Osteocyte (in vitro differentiated cells): ENCODE measurements at regions not wholly inside any gene's neighbourhood (a gene's known extent, or its start where the extent isn't known, plus 50 kb on each side); places are given as distances from the start of the nearest gene placed in this dataset.
"Not testable (repeated sequence)": the region's sequence is repeated elsewhere in the genome, so short reads cannot be mapped to it uniquely, and the experiment has no call there.

Source experiments
- DNase-seq: peaks from one replicate; pipeline ENCODE4 v3.0.0; 2021; ENCODE audit warnings: mixed read lengths; ENCODE audit not compliant: unreplicated experiment; ENCODE audit errors: extremely low spot score
- H3K27ac Mint-ChIP-seq: one replicate; pipeline ENCODE4 v1.8.0; 2021; ENCODE audit warnings: mild to moderate bottlenecking, mixed read lengths; ENCODE audit not compliant: unreplicated experiment
- H3K27me3 Mint-ChIP-seq: one replicate; pipeline ENCODE4 v1.8.0; 2021; ENCODE audit warnings: mixed read lengths; ENCODE audit not compliant: unreplicated experiment
- H3K36me3 Mint-ChIP-seq: one replicate; pipeline ENCODE4 v1.8.0; 2021; ENCODE audit warnings: mixed read lengths; ENCODE audit not compliant: unreplicated experiment
- H3K4me1 Mint-ChIP-seq: one replicate; pipeline ENCODE4 v1.8.0; 2021; ENCODE audit warnings: mixed read lengths; ENCODE audit not compliant: unreplicated experiment
- H3K4me3 Mint-ChIP-seq: one replicate; pipeline ENCODE4 v1.8.0; 2021; ENCODE audit warnings: mild to moderate bottlenecking, moderate library complexity, mixed read lengths; ENCODE audit not compliant: unreplicated experiment
- H3K9me3 Mint-ChIP-seq: one replicate; pipeline ENCODE4 v1.8.0; 2021; ENCODE audit warnings: mixed read lengths; ENCODE audit not compliant: unreplicated experiment
- TF ChIP-seq, protein P1 (sequence below): fragments of 200-600 bp; sonication (generic); IDR thresholded peaks from 2 replicates; pipeline ENCODE4 v1.5.0; 2021; ENCODE audit warnings: antibody characterized with exemption, mild to moderate bottlenecking, moderate library complexity

DNA sequence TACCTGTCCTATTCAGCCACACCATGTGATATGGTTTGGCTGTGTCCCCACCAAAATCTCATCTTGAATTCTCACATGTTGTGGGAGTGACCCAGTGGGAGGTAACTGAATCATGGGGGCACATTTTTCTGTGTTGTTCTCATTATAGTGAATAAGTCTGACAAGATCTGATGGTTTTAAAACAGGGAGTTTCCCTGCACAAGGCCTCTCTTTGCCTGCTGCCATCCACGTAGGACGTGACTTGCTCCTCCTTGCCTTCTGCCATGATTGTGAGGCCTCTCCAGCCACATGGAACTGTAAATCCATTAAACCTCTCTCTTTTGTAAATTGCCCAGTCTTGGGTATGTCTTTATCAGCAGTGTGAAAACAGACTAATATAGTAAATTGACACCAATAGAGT, 117.7 kb downstream of the ENC1 start:
- H3K9me3 Mint-ChIP-seq: peaks cover 17% of the 10 kb centered on the region
- peaks cover 14% of the 10 kb centered on the region for H3K4me1 Mint-ChIP-seq
- not testable (repeated sequence) for DNase-seq, H3K36me3 Mint-ChIP-seq, H3K4me3 Mint-ChIP-seq, H3K27me3 Mint-ChIP-seq, H3K27ac Mint-ChIP-seq

DNA sequence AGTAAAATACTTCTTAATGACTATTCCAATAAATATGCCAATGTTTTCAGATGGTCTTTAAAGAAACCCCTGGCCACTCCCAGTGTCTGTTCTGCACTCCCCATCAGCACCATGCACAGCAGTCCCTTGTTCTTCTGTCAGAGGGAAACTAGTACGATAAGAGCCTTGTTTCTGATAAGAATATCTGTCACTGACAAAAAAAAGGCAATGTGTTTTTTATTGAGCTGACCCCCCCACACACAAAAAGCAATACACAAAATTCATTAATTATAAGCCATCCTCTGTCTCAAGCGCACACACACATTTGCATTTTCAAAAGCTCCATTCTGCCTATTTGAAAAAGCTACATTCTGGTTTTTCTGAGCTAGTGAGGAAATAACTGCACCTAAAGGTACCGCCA, 119.1 kb downstream of the ENC1 start:
- H3K4me3 Mint-ChIP-seq: no peak overlapping the region

DNA sequence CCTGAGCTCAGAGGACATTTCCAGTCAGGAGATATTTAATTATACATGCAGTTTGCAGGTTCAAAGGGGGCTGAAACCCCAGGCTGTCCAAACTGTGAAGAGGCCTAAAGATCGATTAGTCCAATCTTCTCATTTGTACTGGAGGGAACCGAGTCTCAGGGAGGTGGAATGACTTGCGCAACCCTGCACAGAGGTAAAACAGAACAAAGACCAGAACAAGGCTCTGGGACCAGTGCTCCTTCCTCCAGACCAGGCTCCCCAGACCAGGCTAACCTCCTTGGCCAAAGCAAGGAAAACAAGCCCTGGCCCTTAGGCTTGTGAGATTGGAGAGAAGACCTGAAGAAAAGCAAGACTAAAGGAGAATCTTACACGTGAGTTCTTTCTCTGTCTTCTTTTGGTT, 120.8 kb downstream of the ENC1 start:
- Mint-ChIP-seq H3K9me3 (peaks cover 12% of the 10 kb centered on the region), H3K27me3 (no peaks in the 10 kb centered on the region), H3K4me1 (peaks cover 35% of the 10 kb centered on the region), H3K36me3 (peaks cover 2% of the 10 kb centered on the region), H3K27ac (no peak overlapping the region), H3K4me3 (no peak overlapping the region)
- TF ChIP-seq, protein P1, sequence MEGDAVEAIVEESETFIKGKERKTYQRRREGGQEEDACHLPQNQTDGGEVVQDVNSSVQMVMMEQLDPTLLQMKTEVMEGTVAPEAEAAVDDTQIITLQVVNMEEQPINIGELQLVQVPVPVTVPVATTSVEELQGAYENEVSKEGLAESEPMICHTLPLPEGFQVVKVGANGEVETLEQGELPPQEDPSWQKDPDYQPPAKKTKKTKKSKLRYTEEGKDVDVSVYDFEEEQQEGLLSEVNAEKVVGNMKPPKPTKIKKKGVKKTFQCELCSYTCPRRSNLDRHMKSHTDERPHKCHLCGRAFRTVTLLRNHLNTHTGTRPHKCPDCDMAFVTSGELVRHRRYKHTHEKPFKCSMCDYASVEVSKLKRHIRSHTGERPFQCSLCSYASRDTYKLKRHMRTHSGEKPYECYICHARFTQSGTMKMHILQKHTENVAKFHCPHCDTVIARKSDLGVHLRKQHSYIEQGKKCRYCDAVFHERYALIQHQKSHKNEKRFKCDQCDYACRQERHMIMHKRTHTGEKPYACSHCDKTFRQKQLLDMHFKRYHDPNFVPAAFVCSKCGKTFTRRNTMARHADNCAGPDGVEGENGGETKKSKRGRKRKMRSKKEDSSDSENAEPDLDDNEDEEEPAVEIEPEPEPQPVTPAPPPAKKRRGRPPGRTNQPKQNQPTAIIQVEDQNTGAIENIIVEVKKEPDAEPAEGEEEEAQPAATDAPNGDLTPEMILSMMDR: no peak
- DNase-seq: no peak

More for the DNA sequence above, 119.1 kb downstream of the ENC1 start:
- Mint-ChIP-seq H3K27me3 (no peaks in the 10 kb centered on the region), H3K9me3 (peaks cover 17% of the 10 kb centered on the region), H3K4me1 (peaks cover 21% of the 10 kb centered on the region), H3K36me3 (peaks cover 2% of the 10 kb centered on the region), H3K27ac (no peak overlapping the region)
- TF ChIP-seq, protein P1: no peak
- DNase-seq: no peak

DNA sequence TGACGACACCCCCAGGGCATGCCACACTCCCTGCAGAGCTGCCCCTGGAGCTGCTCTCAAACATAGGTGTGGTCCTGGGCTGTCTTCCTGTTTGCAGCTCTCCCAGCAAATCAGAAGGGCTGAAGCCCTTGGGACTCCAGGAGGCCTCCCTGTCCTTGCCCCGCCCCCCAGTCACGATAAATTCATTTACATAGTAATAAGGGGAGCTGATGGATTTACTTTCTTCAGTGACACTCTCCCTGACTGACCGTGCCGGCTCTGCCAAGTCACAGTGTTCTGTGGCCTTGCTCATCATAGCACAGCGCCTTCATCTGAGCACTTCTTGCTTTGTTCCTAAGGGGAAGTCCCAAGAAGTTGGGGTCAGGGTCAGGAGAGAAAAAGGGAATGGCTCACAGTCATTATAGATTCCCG, 121.4 kb downstream of the ENC1 start:
- H3K9me3 Mint-ChIP-seq: peaks cover 11% of the 10 kb centered on the region
- no peak overlapping the region for H3K27ac Mint-ChIP-seq
- H3K27me3 Mint-ChIP-seq: no peaks in the 10 kb centered on the region
- DNase-seq: no peak
- peaks cover 2% of the 10 kb centered on the region for H3K36me3 Mint-ChIP-seq
- TF ChIP-seq, protein P1: no peak
- no peak overlapping the region for H3K4me3 Mint-ChIP-seq
- H3K4me1 Mint-ChIP-seq: peaks cover 36% of the 10 kb centered on the region

DNA sequence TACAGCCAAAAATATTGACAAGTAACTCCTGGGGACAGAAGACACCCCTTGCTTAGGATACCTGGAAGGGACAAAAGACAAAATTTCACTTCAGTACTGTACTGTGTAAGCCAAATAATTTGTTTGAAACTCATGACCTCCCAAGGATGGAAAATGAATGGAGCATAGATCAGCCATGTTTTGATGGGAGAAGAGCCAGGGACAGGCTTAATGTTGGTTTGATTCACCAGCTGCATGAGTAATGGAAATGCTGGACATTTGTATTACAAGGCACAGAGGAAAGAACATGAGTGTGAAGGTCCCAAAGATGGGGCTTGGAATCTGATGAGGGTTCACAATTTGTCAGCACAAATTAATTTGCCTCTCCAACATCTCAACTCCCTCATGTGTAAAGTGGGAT, 122.8 kb downstream of the ENC1 start:
- H3K9me3 Mint-ChIP-seq: peaks cover 2% of the 10 kb centered on the region
- TF ChIP-seq, protein P1: no peak
- no peaks in the 10 kb centered on the region for H3K36me3 Mint-ChIP-seq
- H3K27me3 Mint-ChIP-seq: no peaks in the 10 kb centered on the region
- peaks cover 36% of the 10 kb centered on the region for H3K4me1 Mint-ChIP-seq
- no peak overlapping the region for H3K4me3 Mint-ChIP-seq
- H3K27ac Mint-ChIP-seq: peak overlapping the region; percentile 70
- DNase-seq: no peak

DNA sequence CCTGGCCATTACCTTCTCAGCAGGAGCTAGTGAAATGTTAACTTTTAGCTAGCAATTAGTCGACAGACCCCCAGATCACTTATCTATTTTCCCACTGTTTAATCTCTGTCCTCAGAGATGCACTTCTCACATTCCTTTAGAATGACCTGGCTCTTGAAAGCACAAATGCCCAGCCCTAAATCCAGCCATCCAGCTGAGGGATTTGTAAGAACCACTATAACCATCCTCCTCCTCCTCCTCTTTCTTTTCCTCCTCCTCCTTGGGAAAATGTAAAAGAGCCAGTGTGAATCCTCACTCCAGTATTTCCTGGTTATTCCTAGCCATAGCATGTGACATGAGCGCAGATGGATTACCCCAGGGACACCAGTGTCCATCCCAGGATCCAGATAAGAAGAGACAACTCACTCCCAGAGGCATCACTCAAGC, 124.3 kb downstream of the ENC1 start:
- peaks cover 36% of the 10 kb centered on the region for H3K4me1 Mint-ChIP-seq
- no peaks in the 10 kb centered on the region for H3K9me3 Mint-ChIP-seq
- H3K36me3 Mint-ChIP-seq: no peaks in the 10 kb centered on the region
- TF ChIP-seq, protein P1: no peak
- no peak overlapping the region for H3K27ac Mint-ChIP-seq
- no peak overlapping the region for H3K4me3 Mint-ChIP-seq
- no peaks in the 10 kb centered on the region for H3K27me3 Mint-ChIP-seq
- DNase-seq: no peak
